IPS DF 6.9 (cell line): ENCODE measurements at regions not wholly inside any gene's neighbourhood (a gene's known extent, or its start where the extent isn't known, plus 50 kb on each side); places are given as distances from the start of the nearest gene placed in this dataset.

Experiments used
- DNase-seq: peaks from one replicate; pipeline ENCODE4 v3.0.0-alpha.2; 2013; ENCODE audit warnings: low read depth, low spot score
- H3K27ac ChIP-seq: one replicate; pipeline ENCODE4 v1.5.1; 2013; ENCODE audit warnings: low read length, control low read depth
- H3K27me3 ChIP-seq: 2 replicates; pipeline ENCODE4 v1.6.1; 2013; ENCODE audit warnings: mild to moderate bottlenecking, low read length; ENCODE audit not compliant: control insufficient read depth, insufficient read depth
- H3K36me3 ChIP-seq: 2 replicates; pipeline ENCODE4 v1.6.1; 2013; ENCODE audit warnings: low read length; ENCODE audit not compliant: control insufficient read depth, insufficient read depth
- H3K4me1 ChIP-seq: 2 replicates; pipeline ENCODE4 v1.6.1; 2013; ENCODE audit warnings: low read length; ENCODE audit not compliant: control insufficient read depth, insufficient read depth
- H3K4me3 ChIP-seq: 2 replicates; pipeline ENCODE4 v1.5.1; 2013; ENCODE audit warnings: mild to moderate bottlenecking, low read length
- H3K9me3 ChIP-seq: 2 replicates; pipeline ENCODE4 v1.6.1; 2013; ENCODE audit warnings: low read length, inconsistent platforms; ENCODE audit not compliant: control insufficient read depth, insufficient read depth
- WGBS: extraction: QIAGEN DNeasy Blood & Tissue Kit; methylation state at CpG from one replicate; pipeline ENCODE4 v1.1.7; 2013; ENCODE audit warnings: mixed read lengths, missing lambda C conversion rate; ENCODE audit not compliant: insufficient read length, insufficient coverage; 5-methylcytosine and 5-hydroxymethylcytosine counted together

GRCh38 chr22:48780597-48781277, 1046.9 kb downstream of the BRD1 start:
- Histone ChIP-seq H3K9me3 (peaks cover 20% of the 10 kb centered on the region), H3K27me3 (no peaks in the 10 kb centered on the region), H3K4me1 (no peaks in the 10 kb centered on the region; the same call in 1 of the 2 replicates), H3K27ac (no peak overlapping the region), H3K36me3 (no peaks in the 10 kb centered on the region), H3K4me3 (no peak overlapping the region)
- DNase-seq = no peak
- no CpG with 5 or more reads among the region's 19 CpGs for WGBS

GRCh38 chr22:48779661-48780596, 1047.7 kb downstream of the BRD1 start:
- Histone ChIP-seq H3K9me3 (peaks cover 19% of the 10 kb centered on the region), H3K4me3 (no peak overlapping the region), H3K27me3 (no peaks in the 10 kb centered on the region), H3K4me1 (no peaks in the 10 kb centered on the region; the same call in 1 of the 2 replicates), H3K36me3 (no peaks in the 10 kb centered on the region), H3K27ac (no peak overlapping the region)
- no CpG with 5 or more reads among the region's 29 CpGs for WGBS
- no peak for DNase-seq

DNA sequence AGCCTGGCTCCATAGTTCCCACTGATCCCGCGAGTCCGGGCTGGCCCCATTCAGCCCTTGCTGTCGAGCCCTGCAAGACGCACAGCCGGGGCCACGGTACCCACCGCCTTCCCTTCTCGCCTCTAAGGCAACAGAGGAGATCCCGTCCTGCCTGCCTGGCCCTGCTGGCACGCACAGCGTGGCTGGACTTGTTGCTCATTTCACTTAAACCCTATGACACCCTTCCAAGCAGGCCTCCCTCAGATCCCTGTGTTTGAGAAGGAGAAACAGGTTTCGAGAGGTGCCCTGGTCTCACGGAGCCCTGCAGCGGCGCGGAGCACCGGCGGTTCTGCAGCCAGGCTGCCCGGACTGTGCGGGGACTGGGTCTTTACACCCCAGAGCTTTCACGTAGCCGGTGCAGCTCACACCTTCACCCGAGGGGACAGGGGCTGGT, 1048.4 kb downstream of the BRD1 start:
- no peak for DNase-seq

GRCh38 chr22:48778308-48779195, 1049.1 kb downstream of the BRD1 start:
- no CpG with 5 or more reads among the region's 25 CpGs for WGBS
- H3K4me3 ChIP-seq = no peak overlapping the region
- DNase-seq = no peak
- no peaks in the 10 kb centered on the region; the same call in 1 of the 2 replicates for H3K4me1 ChIP-seq
- no peak overlapping the region for H3K27ac ChIP-seq
- H3K27me3 ChIP-seq = no peaks in the 10 kb centered on the region
- H3K36me3 ChIP-seq = no peaks in the 10 kb centered on the region
- peaks cover 16% of the 10 kb centered on the region for H3K9me3 ChIP-seq

More for the DNA sequence above, 1048.4 kb downstream of the BRD1 start:
- no CpG with 5 or more reads among the region's 24 CpGs for WGBS
- no peaks in the 10 kb centered on the region for H3K27me3 ChIP-seq
- no peak overlapping the region for H3K27ac ChIP-seq
- no peaks in the 10 kb centered on the region for H3K36me3 ChIP-seq
- no peak overlapping the region for H3K4me3 ChIP-seq
- peaks cover 16% of the 10 kb centered on the region for H3K9me3 ChIP-seq
- H3K4me1 ChIP-seq = no peaks in the 10 kb centered on the region; the same call in 1 of the 2 replicates

DNA sequence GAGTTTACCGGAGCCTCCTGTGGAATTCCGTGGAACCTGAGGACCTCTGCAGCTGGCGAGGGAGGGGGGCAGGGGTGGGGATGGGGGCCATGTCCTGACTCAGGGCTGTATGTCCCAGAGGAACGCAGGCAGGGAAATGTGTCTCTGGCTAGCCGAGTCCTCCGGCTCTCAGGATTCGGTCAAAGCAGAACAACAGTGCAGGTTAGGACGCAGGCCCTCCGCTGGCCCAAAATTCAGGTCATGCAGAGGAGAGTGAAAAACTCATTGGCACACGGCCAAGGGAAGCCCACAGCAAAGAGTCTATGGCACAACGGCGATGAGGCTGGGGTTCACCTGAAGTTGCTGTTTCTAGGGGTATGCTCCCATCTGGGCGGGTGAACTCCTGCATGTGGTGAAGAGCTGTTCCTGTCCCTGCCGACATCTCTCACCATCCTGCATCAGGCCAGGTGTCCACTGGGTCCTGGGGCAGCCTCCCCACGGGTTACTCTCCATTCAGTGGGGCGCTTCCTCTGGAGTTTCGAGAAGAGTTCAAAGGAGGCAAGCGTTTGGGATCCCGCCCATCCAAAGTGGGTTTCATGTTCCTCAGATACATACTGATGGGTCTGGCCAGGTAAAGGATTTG, 1055.3 kb downstream of the BRD1 start:
- Histone ChIP-seq H3K27ac (no peak overlapping the region), H3K36me3 (no peaks in the 10 kb centered on the region), H3K4me3 (no peak overlapping the region), H3K9me3 (peaks cover 5% of the 10 kb centered on the region), H3K27me3 (no peaks in the 10 kb centered on the region), H3K4me1 (no peaks in the 10 kb centered on the region)
- DNase-seq = no peak
- no CpG with 5 or more reads among the region's 19 CpGs for WGBS

- no peaks in the 10 kb centered on the region for H3K36me3 ChIP-seq
- no CpG with 5 or more reads among the region's 5 CpGs for WGBS
- H3K9me3 ChIP-seq = peaks cover 8% of the 10 kb centered on the region
- H3K4me1 ChIP-seq = no peaks in the 10 kb centered on the region
- H3K4me3 ChIP-seq = no peak overlapping the region
- H3K27me3 ChIP-seq = no peaks in the 10 kb centered on the region
- no peak for DNase-seq
- no peak overlapping the region for H3K27ac ChIP-seq
These were observed 1062.1 kb downstream of the BRD1 start for GRCh38 chr22:48765595-48765994.

DNA sequence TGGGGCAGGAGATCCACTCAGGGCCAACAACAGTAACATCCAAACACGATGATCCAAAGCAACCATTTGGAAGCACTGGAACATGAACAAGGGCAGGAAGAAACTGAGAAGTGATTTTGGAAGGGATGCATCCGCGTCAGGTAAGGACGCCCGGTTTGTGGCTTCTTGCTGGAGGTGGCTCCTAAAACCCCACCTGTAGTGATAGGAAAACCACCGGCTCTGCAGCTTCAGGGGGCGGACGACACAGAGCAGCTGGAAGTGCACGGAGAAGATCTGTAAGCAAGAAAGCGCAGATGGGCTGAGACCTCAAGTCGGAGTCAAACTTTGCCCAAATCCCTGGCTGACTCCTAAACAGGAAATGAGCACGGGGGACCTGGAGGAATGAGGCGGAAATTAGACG, 1066.1 kb downstream of the BRD1 start:
- no peak for DNase-seq
- H3K27me3 ChIP-seq = no peaks in the 10 kb centered on the region
- H3K4me1 ChIP-seq = no peaks in the 10 kb centered on the region
- no peak overlapping the region for H3K4me3 ChIP-seq
- peaks cover 21% of the 10 kb centered on the region for H3K9me3 ChIP-seq
- H3K27ac ChIP-seq = no peak overlapping the region
- H3K36me3 ChIP-seq = no peaks in the 10 kb centered on the region; the same call in 1 of the 2 replicates
- WGBS = no CpG with 5 or more reads among the region's 14 CpGs

- Histone ChIP-seq H3K27ac (no peak overlapping the region), H3K27me3 (no peaks in the 10 kb centered on the region), H3K9me3 (peaks cover 24% of the 10 kb centered on the region), H3K36me3 (no peaks in the 10 kb centered on the region; the same call in 1 of the 2 replicates), H3K4me3 (no peak overlapping the region), H3K4me1 (no peaks in the 10 kb centered on the region)
- no peak for DNase-seq
- WGBS = no CpG with 5 or more reads among the region's 19 CpGs
These were observed 1066.9 kb downstream of the BRD1 start for GRCh38 chr22:48760481-48761390.
